Stimulated activated CD8-positive, alpha-beta memory T cell treated with anti-CD3 and anti-CD28 coated beads, Interleukin-7, amount 100 ng/mL, for 48 hours (primary cell): ENCODE measurements at regions not wholly inside any gene's neighbourhood (a gene's known extent, or its start where the extent isn't known, plus 50 kb on each side); places are given as distances from the start of the nearest gene placed in this dataset.

Experiments
- DNase-seq, 2 donors: peaks; one replicate each; pipeline ENCODE4 v3.0.0-alpha.2; 2020; ENCODE audit warnings: low read depth in 1 of 2; ENCODE audit errors: extremely low read depth in 1 of 2

DNA sequence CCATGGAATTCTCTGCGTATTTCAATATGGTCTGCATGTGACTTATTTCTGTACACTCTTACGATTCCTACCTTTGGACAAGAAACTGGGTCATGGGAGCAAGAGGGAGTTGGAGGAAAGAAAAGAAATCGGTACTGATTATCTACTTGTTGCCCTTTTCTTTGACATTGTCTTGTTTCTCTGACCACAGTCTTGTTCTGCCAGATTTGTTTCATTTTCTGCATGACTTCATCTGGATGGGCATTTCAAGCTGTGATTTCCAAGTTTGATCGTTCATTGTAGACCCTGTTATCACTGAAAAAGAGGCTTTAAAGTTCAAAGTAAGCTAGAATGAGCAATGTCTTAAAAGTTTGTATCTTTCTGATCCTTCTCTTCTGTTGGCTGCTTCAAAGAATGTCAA is 2186.3 kb upstream of the CELF4 start:
- DNase-seq, result no peak

DNA sequence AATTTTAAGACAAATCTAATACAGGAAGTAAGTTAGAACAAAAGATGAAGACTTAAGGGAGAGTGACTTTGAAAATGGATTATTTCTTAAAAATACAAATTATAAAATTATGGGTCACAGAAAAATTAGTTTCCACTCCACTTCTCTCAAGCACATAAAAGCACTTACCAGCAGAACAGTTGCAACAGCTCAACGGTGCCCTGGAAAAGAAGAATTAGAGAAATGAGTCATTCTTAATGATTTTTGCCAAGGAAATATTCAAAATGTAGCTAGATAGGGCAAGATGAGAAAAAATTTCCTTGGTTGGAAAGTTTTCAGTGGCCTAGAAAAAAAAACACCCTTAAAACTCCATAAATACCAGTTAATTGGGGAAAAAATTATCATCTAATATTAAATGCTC is 2185.6 kb upstream of the CELF4 start:
- DNase-seq, result no peak

GRCh38 chr18:39749154-39749553 is 2183.6 kb upstream of the CELF4 start:
- no peak for DNase-seq

DNA sequence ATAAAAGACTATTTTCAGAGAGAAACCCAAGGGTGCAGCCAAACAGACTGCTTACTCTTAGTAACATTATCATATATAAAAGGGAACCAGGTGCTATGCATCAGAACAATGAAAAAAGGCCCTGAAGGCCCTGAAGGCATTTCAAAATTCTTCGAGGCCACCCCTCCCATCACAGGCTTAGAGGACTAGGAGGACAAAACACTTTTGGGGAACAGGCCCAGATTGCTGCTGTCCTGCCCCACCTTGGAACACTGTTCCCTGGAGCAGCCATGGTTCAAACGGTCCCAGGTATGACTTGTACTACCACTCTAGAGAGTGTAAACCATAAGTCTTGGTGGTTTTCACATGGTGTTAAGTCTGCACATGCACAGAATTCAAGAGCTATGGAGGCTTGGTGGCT is 2183.1 kb upstream of the CELF4 start:
- no peak for DNase-seq

DNA sequence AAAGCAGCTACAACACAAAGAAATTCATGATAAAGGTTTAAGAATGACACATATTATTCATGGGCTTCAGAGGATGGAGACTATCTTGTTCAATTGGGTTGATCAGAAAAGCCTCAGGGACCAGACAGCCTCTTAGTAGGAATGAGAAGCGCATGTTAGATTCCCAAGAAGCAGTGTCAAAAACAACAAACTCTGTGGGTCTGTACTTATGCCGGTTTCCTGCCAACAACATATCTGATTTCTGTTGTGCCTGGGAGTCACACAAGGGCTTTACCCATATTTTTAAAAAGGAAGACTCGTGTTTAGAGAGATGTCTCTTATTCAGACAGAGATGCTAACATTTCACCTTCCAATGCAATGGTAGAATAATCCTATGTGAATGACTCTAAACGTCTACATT is 2180.6 kb upstream of the CELF4 start:
- DNase-seq, result no peak

GRCh38 chr18:39743463-39743862 is 2177.9 kb upstream of the CELF4 start:
- no peak for DNase-seq

GRCh38 chr18:39741755-39742466 is 2176.3 kb upstream of the CELF4 start:
- DNase-seq, result no peak

DNA sequence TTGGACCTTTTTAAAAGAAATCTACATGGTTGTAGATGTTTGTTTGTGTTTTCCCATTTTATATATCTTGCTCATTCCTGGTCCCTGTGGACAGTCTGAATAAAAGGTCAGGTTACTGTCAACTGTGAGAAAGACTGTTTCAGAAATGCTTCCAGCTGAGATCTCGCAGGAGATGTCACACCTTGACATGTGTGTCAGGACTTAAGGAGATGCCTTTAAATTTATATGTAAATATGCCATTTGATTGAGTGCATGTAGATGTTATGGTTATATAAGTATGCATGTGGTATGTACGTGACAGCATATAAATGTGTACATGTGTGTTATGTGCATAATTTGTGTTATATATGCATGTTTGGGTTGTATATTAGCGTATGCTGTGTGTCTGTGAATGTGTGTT is 2172.3 kb upstream of the CELF4 start:
- no peak for DNase-seq

GRCh38 chr18:39732918-39733317 is 2167.3 kb upstream of the CELF4 start:
- no peak for DNase-seq

DNA sequence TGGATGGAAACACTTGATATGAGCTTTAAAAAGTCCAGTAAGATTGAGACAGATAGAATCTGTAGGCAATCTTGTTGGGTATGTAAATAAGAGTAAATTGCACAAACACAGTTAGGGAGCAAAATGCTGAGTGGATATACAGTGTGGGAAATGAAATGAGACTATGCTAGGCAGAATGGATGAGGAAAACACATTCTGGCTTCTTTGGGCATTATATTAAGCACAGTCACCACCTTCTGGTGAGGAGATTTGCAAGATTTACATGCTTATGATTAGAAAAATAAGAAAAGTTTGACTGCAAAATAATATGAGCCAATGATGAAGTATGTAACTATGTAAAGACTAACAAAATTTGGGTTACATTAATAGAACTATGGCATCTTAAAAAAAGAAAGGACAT is 2165.0 kb upstream of the CELF4 start:
- DNase-seq, result no peak

GRCh38 chr18:39724652-39725051 is 2159.1 kb upstream of the CELF4 start:
- no peak for DNase-seq

- no peak for DNase-seq
Measured at GRCh38 chr18:39721712-39722111, 2156.1 kb upstream of the CELF4 start.

DNA sequence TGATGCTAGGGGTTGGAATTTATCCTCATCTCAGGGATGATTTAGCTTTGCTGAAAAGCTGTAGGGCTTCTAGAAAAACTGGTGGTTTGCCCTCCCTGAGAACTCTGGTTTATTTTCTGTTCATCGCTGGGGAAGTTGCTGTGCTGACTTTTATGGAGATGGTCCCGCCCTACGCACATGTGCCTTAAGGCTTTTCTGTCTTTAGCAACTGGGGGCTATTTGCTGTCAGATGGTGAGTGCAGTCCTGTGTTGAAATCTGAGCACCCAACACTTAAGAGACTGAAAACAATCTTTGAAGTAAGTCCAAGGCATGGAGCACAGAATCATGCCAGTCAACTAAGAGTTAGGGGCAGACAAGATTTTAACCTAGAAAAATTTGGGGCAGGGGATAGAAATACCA is 2148.4 kb upstream of the CELF4 start:
- no peak for DNase-seq

DNA sequence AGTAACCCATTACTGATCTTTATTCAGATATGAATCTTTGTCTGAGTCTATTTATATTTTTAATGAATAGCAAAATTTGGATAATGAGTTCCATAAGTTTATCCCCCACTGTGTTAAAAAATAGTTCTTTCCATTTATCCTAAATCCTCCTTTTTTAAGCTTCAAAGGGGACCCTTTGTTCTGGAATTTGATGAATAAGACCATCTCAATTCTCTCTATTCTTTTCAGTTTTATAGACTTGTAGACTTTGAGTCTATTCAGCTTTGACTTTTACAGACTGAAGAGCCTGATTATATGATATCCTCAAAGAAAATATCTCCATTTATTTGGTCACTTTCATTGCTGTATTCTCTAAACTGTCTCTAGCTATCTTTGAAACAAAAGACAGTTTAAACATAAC is 2146.1 kb upstream of the CELF4 start:
- DNase-seq, result no peak

- no peak for DNase-seq
Measured at GRCh38 chr18:39705362-39705761, 2139.8 kb upstream of the CELF4 start.

- no peak for DNase-seq
Measured at GRCh38 chr18:39702888-39703287, 2137.3 kb upstream of the CELF4 start.

GRCh38 chr18:39701839-39702238 is 2136.2 kb upstream of the CELF4 start:
- DNase-seq, result no peak

DNA sequence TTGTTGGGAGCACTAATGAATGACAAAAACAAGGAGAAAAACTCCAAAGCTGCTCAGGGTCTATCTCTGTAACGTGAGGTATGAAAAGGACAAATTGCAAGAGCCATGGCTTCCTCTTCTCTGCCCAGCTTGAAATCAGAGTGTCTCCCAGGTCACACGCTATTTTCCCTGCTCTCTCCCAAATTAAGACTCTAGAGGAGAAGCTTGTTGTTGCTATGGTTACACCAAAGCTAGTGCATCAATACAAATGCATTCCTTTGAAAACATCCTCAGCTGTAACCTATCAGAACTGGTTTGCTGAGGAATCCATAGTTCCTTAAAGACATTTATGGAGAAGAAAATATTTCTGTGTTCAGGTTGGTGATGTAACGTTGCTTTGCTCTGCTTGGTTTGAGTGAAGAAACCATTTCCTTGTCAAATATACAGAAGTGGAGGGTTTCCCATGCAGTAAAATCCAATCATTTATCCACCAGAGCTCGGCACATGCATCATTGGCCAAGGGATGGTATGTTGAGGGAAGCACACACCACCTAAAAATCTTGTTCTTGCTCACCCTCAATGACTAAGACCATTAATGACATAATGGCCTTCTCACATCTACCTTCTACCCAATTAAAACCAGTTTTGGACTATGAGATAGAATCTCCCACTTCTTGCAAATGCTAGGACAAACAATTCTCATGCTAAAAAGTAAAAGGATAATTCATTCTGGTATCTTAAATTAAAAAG is 2135.6 kb upstream of the CELF4 start:
- no peak for DNase-seq

GRCh38 chr18:39699340-39699964 is 2133.9 kb upstream of the CELF4 start:
- no peak for DNase-seq

GRCh38 chr18:39698436-39698835 is 2132.8 kb upstream of the CELF4 start:
- no peak for DNase-seq

GRCh38 chr18:39693359-39693758 is 2127.8 kb upstream of the CELF4 start:
- DNase-seq, result no peak

DNA sequence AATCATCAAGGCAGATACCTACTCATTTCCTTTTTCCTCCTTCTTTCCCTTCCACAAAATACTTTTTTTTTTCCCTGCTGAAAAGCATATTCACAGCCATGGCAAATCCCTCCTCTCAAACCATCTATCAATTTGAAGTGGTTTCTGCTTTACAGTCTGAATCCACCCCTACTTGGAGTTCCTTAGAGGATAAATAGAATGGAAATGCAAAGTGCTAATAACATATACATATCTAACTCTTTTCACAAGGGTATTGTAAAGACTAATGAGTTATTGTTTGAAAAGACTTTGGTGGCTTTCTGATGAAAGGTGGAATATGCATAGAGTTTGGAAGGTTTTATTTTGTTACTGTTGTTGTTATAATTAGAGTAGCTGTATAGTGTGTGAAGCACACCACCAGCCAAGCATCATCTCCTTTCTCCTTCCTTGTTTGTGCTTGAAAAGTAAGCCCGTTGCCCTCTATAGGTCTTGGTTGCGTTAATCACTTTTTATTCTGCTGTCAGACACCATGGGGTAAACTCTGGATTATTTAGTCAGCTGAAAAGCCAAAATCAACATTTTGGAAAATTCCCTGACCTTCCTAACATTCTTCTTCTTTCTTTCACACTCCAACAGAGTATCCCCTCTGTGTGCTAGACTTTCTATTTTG is 2126.9 kb upstream of the CELF4 start:
- DNase-seq, result no peak
